ENCODE measurements at regions not wholly inside any gene's neighbourhood (a gene's known extent, or its start where the extent isn't known, plus 50 kb on each side); places are given as distances from the start of the nearest gene placed in this dataset.
A peak's percentile ranks its signal among the peaks of the same experiment; 100 is the strongest.
"Not testable (repeated sequence)": the region's sequence is repeated elsewhere in the genome, so short reads cannot be mapped to it uniquely, and the experiment has no call there.

- no peak for DNase-seq (ENCODE audit: low read depth in 2 of 3, low spot score in 2 of 3)
Measured at GRCh38 chr9:85344901-85345300, 396.9 kb downstream of the AGTPBP1 start.

- no peak for DNase-seq (ENCODE audit: low read depth in 2 of 3, low spot score in 2 of 3)
Measured at GRCh38 chr9:85339338-85339737, 402.4 kb downstream of the AGTPBP1 start.

DNA sequence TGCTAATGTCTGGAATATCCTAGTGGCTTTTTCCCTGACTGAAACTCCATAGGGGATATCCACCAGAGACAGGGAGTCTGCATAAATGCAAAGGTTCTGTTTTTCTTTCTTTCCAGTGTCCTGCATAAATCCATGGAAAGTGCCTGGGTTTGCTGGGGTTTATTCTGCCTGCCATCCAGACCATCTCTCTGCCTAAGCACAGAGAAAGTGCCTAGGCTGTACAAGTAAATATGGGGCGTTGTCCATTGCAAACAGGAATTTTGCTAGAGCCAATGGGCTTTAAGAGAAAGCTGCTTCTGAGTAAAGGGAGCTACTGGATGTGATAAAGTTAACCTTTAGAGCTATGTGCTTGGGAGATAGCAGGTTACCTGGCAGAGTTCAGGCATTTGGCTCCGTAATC, 407.5 kb downstream of the AGTPBP1 start:
- DNase-seq (ENCODE audit: low read depth in 2 of 3, low spot score in 2 of 3), result no peak

DNA sequence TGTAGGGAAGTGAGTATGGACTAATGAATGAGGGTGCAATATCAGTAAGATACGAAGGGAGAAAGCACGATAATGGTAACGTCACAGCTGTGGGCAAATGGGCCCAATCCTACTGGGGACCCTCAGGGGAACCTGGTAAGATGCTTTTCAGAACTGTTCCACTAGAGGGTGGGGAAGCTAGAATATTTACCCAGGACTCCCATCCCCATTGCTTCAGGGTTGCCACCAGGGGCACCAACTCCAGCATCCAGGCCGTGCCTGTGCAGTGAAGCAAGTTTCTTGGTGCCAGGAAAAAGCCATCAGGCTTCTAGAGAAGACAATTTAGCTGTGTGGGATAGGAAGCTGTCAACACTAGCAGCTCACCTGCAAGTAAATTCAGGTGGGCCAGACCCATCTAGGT, 409.3 kb downstream of the AGTPBP1 start:
- peak in 2 of 3 donors; percentile 16 to 19 for DNase-seq (ENCODE audit: low read depth in 2 of 3, low spot score in 2 of 3)

- DNase-seq (ENCODE audit: low read depth in 2 of 3, low spot score in 2 of 3), result no peak
Measured at GRCh38 chr9:85331626-85332025, 410.1 kb downstream of the AGTPBP1 start.

DNA sequence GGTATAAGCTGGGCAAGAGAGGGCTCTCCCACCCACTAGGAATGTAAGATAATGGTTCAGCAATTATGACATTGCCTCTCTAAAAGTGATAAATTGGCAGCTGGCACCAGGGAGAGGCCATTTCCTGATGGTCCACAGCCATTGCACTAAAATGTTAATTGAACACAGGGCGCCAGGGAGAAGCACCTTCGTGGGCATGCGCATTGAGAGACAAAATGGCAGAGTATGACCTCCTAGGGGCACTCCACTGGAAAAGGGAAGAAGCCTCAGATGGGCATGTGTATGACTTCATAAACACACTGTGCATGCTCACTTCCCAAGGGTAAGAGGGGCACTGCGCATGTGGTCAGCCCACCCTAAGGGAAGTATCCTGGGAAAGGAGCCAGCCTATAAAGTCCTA, 419.2 kb downstream of the AGTPBP1 start:
- no peak for DNase-seq (ENCODE audit: low read depth in 2 of 3, low spot score in 2 of 3)

- DNase-seq (ENCODE audit: low read depth in 2 of 3, low spot score in 2 of 3), result no peak
Measured at GRCh38 chr9:85321561-85321960, 420.2 kb downstream of the AGTPBP1 start.

GRCh38 chr9:85319936-85320656, 421.7 kb downstream of the AGTPBP1 start:
- DNase-seq (ENCODE audit: low read depth in 2 of 3, low spot score in 2 of 3), result no peak

- DNase-seq (ENCODE audit: low read depth in 2 of 3, low spot score in 2 of 3), result not testable (repeated sequence)
Measured at GRCh38 chr9:85315535-85315934, 426.2 kb downstream of the AGTPBP1 start.

DNA sequence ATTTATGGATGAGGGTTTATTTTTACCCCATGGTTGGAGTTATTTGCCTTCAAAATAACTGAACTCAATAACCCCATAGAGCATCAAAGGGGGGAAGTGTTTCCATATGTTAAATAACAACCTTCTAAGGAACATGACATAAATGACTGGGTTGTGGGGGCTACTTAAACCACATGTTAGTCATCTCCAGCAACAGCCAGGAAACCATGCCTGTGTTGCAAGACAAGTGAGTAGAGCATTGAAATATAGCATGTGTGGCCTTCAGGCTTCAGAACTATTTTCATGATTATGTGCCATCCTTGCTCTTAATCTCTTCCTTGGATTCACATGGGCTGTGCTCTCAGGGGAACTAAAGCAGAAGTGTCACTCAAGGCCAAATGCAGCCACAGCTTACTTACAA, 431.2 kb downstream of the AGTPBP1 start:
- peak in 1 of 3 donors; percentile 12 for DNase-seq (ENCODE audit: low read depth in 2 of 3, low spot score in 2 of 3)

- no peak for DNase-seq (ENCODE audit: low read depth in 2 of 3, low spot score in 2 of 3)
Measured at GRCh38 chr9:85303757-85304134, 438.0 kb downstream of the AGTPBP1 start.

- no peak for DNase-seq (ENCODE audit: low read depth in 2 of 3, low spot score in 2 of 3)
Measured at GRCh38 chr9:85302938-85303756, 438.6 kb downstream of the AGTPBP1 start.

DNA sequence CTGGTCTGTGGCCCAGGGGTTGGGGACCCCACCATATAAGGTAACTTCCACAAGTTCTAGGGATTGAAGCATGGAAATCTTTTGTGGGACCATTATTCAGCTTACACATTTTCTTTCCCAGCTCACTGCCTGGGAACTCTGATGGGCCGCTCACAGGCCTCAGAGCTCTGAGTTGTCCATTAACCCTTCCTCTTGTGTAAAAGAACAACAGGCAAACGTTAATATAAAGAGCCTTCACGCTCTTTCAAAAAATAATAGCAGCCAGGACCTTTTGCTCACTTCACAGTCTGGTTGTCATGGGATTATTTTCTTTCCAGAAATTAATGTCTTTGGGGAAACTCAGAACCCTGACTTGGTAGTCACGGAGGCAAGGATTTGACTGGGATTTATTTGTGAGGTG, 443.3 kb downstream of the AGTPBP1 start:
- DNase-seq (ENCODE audit: low read depth in 2 of 3, low spot score in 2 of 3), result no peak

DNA sequence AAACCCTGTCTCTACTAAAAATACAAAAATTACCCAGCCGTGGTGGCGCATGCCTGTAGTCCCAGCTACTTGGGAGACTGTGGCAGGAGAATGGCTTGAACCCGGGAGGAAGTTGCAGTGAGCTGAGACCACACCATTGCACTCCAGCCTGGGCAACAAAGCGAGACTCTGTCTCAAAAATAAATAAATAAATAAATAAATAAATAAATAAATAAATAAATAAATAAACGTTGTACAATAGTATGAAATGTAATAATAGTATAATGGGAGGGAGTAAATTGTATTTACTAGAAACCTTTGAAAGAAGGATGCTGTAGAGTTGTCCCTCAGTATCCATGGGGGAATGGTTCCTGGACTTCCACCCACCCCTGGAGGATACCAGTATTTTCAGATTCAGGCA, 446.5 kb downstream of the AGTPBP1 start:
- not testable (repeated sequence) for DNase-seq (ENCODE audit: low read depth in 2 of 3, low spot score in 2 of 3)

DNA sequence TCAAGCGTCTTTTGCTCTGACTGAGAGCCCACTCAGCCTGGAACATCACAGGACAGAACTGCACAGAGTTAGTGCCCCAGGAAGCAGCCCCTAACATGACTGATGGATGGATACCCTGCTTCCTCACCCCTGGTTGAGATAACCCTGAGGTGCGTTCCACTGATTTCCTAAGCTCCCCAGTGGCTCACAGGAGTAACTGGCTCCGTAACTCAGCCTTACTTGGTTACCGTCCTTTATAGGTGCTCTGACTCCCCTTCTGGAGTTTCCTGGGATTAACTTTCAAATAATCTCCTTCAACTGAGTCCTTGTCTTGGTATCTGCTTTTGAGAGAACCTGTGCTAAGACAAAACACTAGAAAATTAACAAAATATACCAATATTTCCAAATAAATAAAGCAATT, 449.5 kb downstream of the AGTPBP1 start:
- DNase-seq (ENCODE audit: low read depth in 2 of 3, low spot score in 2 of 3), result no peak

GRCh38 chr9:85291266-85291665, 450.5 kb downstream of the AGTPBP1 start:
- DNase-seq (ENCODE audit: low read depth in 2 of 3, low spot score in 2 of 3), result peak in 1 of 3 donors; percentile 56

DNA sequence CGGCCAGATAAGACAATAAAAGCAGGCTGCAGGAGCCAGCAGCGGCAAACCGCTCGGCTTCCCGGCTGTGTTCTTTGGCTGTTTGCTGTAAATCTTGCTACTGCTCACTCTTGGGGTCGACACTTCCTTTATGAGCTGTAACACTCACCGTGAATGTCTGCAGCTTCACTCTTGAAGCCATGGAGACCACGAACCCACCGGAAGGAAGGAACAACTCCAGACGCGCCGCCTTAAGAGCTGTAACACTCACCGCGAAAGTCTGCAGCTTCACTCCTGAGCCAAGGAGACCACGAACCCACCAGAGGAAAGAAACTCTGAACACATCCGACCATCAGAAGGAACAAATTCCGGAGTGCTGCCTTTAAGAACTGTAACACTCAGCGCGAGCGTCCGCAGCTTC, 451.7 kb downstream of the AGTPBP1 start:
- peak in 2 of 3 donors; percentile 91 to 96 for DNase-seq (ENCODE audit: low read depth in 2 of 3, low spot score in 2 of 3)

GRCh38 chr9:85289142-85289541, 452.6 kb downstream of the AGTPBP1 start:
- no peak for DNase-seq (ENCODE audit: low read depth in 2 of 3, low spot score in 2 of 3)

GRCh38 chr9:85283421-85283820, 458.3 kb downstream of the AGTPBP1 start:
- DNase-seq (ENCODE audit: low read depth in 2 of 3, low spot score in 2 of 3), result no peak

DNA sequence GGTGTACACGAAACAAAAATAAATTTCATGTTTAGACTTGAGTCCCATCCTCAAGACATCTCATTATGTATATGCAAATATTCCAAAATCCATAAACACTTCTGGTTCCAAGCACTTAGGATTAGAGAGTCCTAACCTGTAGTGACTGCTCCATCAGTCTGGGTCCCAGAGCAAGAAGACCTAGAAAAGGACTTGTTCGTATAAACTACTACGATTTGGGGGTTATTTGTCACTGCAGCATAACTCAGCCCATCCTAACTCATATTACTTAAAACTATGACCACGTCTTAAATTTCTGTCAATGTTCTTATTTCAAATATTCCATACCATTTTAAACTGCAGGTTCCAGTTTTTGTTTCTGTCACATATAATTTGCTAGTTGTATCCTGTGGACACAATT, 463.0 kb downstream of the AGTPBP1 start:
- no peak for DNase-seq (ENCODE audit: low read depth in 2 of 3, low spot score in 2 of 3)

DNA sequence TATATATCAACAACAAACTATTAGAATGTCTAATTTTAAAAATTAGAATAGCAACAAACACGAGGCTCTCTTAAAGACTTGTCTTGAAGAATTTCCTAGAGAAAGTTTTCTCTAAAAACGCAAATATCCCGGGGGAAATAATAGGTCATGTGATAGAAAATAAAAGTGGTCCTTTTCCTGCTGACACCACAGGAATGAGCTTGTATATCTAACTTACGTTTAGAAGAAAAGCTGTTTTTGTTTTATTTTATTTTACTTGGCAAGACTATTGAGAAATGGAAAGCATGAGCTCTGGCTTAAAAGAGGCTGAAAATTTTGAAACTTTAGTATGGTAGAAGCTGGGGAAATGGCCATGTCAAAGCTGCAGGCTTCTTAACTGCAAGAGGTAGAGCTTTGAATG, 465.0 kb downstream of the AGTPBP1 start:
- DNase-seq (ENCODE audit: low read depth in 2 of 3, low spot score in 2 of 3), result no peak

DNA sequence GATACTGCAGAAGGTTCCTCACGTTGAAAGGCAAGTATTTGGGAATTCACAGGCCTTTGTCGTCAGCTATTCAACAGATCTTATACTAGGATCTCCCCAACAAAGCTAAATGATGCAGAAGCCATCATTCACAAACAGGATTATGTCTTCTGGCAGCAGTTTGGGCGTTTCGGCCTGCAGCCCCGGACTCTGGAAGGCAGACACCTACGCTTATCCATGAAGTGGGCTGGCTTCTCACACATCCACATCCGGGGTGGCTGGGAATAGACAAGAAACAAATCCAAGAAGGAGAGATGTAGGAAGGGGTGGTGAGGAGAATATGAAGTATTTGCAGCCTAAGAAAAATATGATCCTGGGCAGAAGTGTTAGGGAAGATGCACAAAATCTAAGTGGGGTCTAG, 471.9 kb downstream of the AGTPBP1 start:
- no peak for DNase-seq (ENCODE audit: low read depth in 2 of 3, low spot score in 2 of 3)

Measured in hematopoietic multipotent progenitor cell (in vitro differentiated cells).